C4-2B (cell line): ENCODE measurements at regions not wholly inside any gene's neighbourhood (a gene's known extent, or its start where the extent isn't known, plus 50 kb on each side); places are given as distances from the start of the nearest gene placed in this dataset.
"Not testable (repeated sequence)": the region's sequence is repeated elsewhere in the genome, so short reads cannot be mapped to it uniquely, and the experiment has no call there.

Source experiments
- H3K27ac ChIP-seq: fragments of 450-650 bp; 2 replicates; pipeline ENCODE4 v1.5.1; 2017
- ZFX ChIP-seq: fragments of 450-650 bp; IDR thresholded peaks from 2 replicates; pipeline ENCODE4 v1.6.1; 2017
- TF ChIP-seq, protein P1 (sequence below): fragments of 450-650 bp; conservative IDR thresholded peaks from 2 replicates; pipeline ENCODE4 v1.5.1; 2017; ENCODE audit warnings: mild to moderate bottlenecking

GRCh38 chr13:103634066-103634465, 567.8 kb upstream of the SLC10A2 start:
- no peak for TF ChIP-seq ZFX
- TF ChIP-seq, protein P1, sequence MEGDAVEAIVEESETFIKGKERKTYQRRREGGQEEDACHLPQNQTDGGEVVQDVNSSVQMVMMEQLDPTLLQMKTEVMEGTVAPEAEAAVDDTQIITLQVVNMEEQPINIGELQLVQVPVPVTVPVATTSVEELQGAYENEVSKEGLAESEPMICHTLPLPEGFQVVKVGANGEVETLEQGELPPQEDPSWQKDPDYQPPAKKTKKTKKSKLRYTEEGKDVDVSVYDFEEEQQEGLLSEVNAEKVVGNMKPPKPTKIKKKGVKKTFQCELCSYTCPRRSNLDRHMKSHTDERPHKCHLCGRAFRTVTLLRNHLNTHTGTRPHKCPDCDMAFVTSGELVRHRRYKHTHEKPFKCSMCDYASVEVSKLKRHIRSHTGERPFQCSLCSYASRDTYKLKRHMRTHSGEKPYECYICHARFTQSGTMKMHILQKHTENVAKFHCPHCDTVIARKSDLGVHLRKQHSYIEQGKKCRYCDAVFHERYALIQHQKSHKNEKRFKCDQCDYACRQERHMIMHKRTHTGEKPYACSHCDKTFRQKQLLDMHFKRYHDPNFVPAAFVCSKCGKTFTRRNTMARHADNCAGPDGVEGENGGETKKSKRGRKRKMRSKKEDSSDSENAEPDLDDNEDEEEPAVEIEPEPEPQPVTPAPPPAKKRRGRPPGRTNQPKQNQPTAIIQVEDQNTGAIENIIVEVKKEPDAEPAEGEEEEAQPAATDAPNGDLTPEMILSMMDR: no peak
- H3K27ac ChIP-seq: no peak overlapping the region

- TF ChIP-seq, protein P1: no peak
- no peak for TF ChIP-seq ZFX
- no peak overlapping the region for H3K27ac ChIP-seq
Measured at GRCh38 chr13:103625194-103625593, 559.0 kb upstream of the SLC10A2 start.

DNA sequence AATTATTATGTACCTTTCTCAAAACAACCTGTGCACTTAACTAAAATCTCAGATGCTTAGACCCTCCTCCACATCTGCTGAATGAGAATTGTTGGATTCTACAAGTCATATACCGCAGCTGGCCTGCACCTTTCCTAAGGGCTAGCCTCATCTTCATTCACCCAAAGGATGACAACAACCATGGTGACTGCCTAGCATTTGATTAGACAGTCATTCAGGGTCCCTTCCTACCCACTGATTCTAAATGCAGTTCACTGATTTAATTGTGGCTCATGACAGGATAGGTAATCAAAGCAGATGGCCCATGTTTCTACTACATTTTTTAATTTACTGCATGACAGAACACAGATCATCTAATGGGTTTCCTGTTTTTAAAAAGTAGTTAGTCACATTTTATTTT, 551.9 kb upstream of the SLC10A2 start:
- no peak for TF ChIP-seq ZFX
- TF ChIP-seq, protein P1: no peak
- H3K27ac ChIP-seq: no peak overlapping the region

- H3K27ac ChIP-seq: no peak overlapping the region
- TF ChIP-seq ZFX: no peak
- TF ChIP-seq, protein P1: no peak
Measured at GRCh38 chr13:103615771-103616170, 549.6 kb upstream of the SLC10A2 start.

DNA sequence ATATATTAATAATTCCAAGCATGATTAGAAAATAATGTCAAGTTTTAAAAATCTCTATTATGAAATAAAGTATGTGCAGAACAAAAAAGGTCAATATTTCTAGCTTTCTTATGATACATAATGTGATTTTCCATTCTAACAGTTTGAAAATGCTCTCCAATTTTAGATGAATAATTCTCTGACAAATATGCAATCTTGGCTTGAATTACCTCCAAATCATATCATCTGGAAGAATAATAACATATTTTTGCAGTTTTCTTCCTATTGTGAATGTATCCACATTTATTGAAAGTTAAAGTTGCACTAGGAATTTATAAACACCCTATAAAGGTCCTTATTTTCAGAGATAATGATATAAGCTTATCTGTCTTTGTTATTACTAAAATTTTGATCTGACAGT, 548.5 kb upstream of the SLC10A2 start:
- no peak for TF ChIP-seq ZFX
- TF ChIP-seq, protein P1: no peak
- no peak overlapping the region for H3K27ac ChIP-seq

- TF ChIP-seq ZFX: no peak
- TF ChIP-seq, protein P1: no peak
- no peak overlapping the region for H3K27ac ChIP-seq
Measured at GRCh38 chr13:103607995-103608394, 541.8 kb upstream of the SLC10A2 start.

DNA sequence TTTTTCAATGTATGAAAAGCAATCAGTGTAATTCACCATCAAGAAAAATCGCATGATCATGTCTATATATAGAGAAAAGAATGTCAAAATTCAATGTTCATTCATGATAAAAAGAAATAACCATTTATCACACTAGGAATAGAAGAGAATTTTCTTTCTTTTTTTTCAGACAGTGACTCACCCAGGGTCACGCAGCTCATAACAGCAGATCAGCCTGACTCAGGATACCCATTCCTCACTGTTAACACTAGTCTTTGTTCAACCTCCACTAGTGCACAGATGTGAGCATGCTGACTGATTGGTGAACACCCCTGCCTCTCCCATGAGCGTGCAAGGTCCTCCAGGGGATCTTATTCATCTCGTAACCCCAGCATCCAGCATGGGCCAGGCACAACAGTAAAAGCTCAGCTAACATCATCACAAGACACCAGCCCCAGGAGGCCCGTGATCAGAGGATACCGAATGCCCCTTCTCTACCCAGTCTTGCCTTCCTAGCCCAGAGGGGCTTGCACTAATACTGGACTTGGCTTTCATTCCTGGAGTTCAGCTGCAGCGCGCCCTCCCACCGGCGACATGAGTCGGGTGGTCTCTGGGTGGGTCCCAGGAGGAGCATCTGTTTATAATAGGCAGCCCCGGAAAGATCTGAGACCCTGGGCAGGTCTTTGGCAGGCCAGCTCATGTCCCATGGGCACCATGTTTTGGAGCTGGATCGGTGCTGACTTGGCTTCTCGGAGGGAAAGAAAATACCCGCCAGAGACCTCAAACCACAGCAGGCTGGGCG, 539.5 kb upstream of the SLC10A2 start:
- H3K27ac ChIP-seq: no peak overlapping the region
- TF ChIP-seq, protein P1: no peak
- no peak for TF ChIP-seq ZFX

GRCh38 chr13:103599870-103600269, 533.7 kb upstream of the SLC10A2 start:
- H3K27ac ChIP-seq: not testable (repeated sequence)
